CD4-positive, alpha-beta T cell treated with Interferon gamma for 1 hour (primary cell): ENCODE measurements at regions not wholly inside any gene's neighbourhood (a gene's known extent, or its start where the extent isn't known, plus 50 kb on each side); places are given as distances from the start of the nearest gene placed in this dataset.

Source experiments
- DNase-seq: peaks from one replicate; pipeline ENCODE4 v3.0.0-alpha.2; 2020

GRCh38 chr2:18122544-18123210 is 244.2 kb downstream of the KCNS3 start:
- DNase-seq: no peak

GRCh38 chr2:18119883-18120282 is 241.4 kb downstream of the KCNS3 start:
- no peak for DNase-seq

DNA sequence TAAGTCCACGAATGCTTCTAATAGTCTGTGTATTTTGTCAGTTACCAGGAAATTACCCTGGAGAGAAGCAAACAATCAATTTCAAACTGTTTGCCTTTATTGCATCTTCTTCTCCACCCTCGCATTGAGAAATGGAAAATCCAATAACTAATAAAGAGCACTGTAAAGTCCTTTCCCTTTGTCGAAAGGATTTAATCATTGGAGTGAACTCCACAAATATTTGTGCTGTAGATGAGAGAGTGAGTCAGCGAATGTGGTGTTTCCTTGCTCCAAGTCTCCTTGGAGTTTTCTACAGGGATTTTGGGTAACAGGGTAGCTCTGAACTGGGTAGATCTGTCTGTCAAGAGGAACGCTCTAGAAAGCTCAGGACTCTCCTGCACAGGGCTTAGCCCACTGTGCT is 240.2 kb downstream of the KCNS3 start:
- no peak for DNase-seq

DNA sequence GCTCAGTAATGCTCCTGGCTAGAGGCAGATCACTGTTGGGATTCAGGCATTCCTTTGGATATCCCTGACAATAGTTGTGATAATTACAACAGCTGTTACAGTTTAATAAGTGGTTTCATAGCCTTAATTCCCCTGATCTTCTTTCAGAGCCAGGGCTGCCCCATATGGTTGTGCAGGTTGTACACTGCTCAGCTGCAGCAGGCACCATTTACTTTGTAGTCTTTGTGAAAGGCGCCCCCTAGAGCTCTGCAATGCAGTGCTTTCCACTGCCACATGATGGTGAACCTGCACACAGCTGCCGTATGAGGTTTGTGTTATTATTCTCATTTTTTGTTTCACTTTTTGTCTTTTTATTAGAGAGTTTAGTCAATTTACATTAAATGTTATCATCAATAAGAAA is 239.1 kb downstream of the KCNS3 start:
- no peak for DNase-seq

GRCh38 chr2:18110222-18110621 is 231.8 kb downstream of the KCNS3 start:
- no peak for DNase-seq

DNA sequence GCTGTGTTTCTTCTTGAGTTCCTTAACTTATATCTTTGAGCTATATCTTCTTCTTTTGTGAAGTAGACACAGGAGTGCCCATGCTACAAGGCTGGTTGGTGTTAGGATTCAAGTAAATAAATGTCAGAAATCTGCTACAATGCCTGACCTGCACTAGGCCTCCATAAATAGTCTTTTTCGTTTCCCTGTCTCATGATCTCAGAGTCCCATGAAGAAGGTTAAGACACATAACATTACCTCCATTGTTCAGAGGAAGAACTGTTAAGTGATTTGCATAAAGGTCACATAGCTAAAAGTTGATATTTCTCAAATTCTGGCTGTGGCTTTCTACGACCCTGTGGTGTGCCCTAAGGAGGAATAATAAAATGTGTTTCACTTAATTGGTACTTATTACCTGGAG is 228.4 kb downstream of the KCNS3 start:
- DNase-seq: no peak

DNA sequence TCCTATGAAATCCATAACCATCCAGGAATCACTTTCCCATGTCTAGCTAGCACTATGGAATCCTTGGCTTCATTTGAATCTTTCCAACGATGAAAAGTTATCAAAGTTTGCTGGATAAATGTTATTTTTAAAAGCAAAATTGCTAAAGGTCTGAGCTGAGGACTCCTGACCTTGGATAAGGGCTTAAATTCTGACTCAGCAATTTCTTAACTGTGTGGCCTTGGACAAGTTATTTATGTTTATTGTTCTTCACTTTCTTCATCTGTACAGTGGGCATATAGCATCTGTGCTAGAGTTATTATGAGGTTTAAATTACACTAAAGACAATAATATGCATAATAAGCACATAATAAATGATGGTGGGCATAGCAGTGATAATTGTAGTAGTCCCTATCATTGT is 227.5 kb downstream of the KCNS3 start:
- no peak for DNase-seq

DNA sequence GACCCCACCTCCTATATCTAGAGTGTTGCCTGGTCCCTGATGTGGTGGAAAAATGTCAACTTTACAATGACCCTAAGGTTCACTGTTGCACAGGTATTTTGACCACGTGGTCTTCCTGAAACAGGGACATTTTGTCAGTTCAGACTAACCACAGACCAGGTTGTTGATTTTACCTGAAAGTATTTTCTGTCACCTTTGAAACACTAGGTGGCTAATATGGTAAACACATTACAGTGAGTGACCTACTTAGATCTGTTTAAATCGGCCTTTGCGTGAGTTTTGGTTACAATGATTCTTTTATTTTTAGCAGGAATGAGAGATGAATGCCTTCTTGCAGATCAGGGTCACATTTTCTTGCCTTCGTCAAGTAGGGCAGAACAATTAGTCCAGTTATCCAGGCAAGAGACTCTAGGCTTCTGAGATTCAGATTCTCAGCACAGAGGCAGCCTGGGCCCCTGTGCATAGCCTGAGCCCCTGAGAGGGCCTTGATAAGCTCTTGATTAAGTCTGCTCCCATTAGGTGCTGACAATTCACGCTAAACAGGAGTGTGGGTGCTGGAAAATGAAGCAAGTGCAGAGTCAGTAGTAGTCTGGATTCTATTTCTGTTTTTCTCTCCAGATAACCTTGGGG is 226.2 kb downstream of the KCNS3 start:
- DNase-seq: no peak

DNA sequence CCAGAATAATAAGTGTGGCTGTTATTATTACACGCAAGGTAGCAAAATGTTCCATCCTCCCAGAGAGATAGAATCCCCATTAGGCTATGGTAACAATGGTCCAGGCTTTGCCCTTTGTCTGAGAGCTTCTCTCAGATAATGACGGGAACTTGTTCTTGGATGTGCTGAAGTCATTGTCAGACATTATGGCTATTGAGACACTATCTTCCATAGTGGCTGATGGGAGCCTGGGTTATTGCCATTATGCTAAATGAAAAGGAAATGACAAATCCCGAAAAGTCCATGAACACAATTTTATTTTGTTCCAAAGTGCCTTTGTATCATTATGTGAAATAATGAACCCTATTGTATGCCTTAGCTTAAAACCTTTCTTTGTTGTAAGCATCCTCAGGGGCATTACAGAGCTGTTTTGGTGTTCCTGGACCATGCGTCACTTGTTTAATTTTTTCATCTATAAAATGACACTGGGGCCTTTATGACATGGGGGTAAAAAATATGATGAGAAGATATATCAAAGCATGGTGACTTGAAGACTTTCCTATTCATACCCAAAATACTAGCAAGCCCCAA is 218.5 kb downstream of the KCNS3 start:
- DNase-seq: no peak

GRCh38 chr2:18094277-18094676 is 215.8 kb downstream of the KCNS3 start:
- DNase-seq: no peak

DNA sequence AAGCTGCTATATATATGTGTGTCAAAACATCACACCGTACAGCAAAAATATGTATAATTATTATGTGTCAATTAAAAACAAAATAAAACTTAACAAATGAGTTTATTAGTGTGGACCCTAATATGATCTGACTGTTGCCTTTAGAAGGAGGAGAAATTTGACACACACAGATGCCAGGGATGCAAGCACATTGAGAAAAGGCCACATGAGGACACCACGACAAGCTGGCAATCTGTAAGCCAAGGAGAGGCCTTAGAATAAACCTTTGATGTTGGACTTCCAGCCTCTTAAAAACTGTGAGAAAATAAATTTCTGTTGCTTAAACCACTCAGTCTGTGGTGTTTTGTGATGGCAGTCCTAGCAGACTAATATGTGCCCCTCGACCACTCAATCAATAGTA is 214.7 kb downstream of the KCNS3 start:
- no peak for DNase-seq

GRCh38 chr2:18092760-18093159 is 214.3 kb downstream of the KCNS3 start:
- no peak for DNase-seq

GRCh38 chr2:18085593-18085992 is 207.1 kb downstream of the KCNS3 start:
- DNase-seq: no peak

GRCh38 chr2:18084376-18084775 is 205.9 kb downstream of the KCNS3 start:
- DNase-seq: no peak

DNA sequence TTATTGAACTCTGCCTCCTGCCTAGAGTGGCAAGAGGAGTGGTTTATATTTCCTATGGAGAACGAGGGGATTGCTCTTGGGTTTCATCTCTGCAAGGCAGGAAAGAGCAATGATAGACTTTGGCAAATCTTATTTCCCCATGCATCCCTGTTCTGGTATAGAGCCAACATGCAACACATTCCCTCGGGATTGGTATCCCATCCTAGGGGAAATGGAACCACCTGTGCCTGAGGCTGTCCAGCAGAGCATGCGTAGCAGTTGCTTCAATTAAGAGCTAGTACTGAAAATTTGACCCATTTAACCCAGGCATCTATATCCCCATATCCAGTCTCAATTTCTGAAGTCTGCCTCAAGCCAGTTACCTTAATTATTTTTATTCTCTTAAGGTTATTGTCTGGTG is 205.3 kb downstream of the KCNS3 start:
- DNase-seq: no peak

DNA sequence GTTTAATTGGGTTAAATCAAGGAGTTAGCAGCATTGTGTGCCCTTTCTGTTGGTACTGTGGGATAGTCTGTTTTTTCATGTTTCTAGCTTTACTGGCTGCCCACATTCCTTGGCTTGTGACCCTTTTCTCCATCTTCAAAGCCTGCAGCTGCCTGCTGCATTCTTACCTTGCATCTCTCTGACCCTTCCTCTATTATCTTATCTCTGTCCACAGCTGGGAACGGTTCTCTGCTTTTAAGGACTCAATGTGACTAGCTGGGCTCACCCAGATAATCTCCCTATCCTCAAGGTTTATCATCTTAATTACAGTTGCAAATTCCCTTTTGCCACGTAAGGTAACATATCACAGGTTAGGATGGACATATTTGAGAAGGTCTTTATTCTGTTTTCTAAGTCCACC is 199.7 kb downstream of the KCNS3 start:
- no peak for DNase-seq

DNA sequence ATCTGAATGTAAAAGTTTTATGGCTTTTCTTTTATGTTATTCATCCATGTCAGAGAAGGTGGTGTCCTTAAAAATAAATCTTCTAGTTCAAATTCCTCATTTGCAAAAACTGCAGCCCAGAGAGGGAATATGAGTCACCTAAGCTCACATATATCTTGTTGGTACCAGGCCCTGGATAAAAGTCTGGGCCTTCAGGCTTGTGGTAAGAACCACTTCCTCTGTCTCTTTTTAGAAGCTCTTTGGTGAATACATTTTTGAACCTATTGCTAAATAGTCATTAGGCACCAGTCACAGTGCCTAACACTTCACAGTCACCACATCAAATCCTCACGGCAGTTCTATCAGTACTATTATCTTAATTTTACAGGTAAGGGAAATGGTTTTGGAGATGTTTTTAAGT is 199.2 kb downstream of the KCNS3 start:
- DNase-seq: no peak

GRCh38 chr2:18077231-18077630 is 198.8 kb downstream of the KCNS3 start:
- no peak for DNase-seq

GRCh38 chr2:18074476-18074875 is 196.0 kb downstream of the KCNS3 start:
- no peak for DNase-seq

GRCh38 chr2:18073601-18074000 is 195.1 kb downstream of the KCNS3 start:
- DNase-seq: no peak

- no peak for DNase-seq
Measured at GRCh38 chr2:18067588-18068384, 189.3 kb downstream of the KCNS3 start.

DNA sequence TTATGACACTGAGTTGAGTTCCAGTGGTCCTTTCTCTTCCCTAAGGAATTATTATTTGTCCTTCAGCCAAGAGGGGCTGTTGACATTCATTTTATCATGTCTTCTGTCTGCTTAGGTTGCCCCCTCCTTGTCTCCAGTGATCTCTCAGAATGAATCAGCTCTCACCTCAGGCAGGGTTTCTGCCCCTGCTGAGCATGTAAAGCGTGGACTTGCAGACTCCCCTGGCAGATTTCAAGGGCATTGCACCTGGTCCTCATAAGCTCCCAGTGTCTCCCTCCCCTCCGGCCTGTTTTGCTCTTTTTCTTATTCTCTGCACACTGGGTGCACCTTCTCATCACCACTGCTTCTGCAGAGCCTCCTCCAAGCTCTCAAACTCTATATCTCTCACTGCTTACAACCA is 188.4 kb downstream of the KCNS3 start:
- DNase-seq: no peak

DNA sequence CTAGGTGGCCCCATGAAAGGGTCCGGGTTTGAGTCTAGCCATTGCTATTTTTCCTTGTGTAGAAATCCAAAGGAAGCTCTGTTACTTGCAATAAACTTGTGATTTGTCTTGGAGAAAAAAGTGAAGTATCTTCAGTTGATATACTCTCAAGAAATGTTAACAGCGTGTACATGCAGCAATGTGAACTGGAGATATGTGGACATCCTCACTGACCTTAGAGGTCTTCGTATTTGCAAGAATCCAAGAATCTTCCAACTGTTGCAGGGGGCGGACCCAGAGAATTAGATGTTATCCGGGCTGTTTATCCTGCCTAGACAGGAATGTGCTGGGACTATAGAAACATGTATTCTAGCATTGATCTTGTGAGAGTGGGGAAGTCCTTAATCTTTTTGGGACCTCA is 187.6 kb downstream of the KCNS3 start:
- DNase-seq: no peak

DNA sequence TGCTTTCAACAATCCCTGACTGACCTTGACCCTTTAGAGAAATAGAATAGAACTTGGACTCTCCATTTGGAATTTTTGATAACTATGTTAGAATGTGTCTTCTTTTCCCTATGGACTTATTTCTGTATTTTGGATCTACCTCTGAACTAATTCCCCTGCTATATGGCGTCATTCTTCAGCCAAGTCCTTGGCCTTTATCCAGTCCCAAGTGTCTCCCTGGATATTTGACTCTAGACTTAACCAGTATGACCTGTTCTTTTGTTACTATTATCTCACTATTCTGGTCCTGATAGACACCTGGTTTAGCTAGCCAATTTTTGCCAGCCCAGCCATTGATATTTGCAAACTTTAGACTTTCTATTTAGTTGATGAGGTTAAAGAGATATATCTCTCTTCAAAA is 186.8 kb downstream of the KCNS3 start:
- no peak for DNase-seq
